ENCODE measurements at regions not wholly inside any gene's neighbourhood (a gene's known extent, or its start where the extent isn't known, plus 50 kb on each side); places are given as distances from the start of the nearest gene placed in this dataset.

- DNase-seq (ENCODE audit: low read depth, low spot score) = no peak
Observed at GRCh38 chr15:70556151-70556741, 207.1 kb downstream of the UACA start.

- no peak for DNase-seq (ENCODE audit: low read depth, low spot score)
Observed at GRCh38 chr15:70555713-70556112, 207.6 kb downstream of the UACA start.

GRCh38 chr15:70547846-70548487 is 215.4 kb downstream of the UACA start:
- no peak for DNase-seq (ENCODE audit: low read depth, low spot score)

GRCh38 chr15:70545526-70545925 is 217.8 kb downstream of the UACA start:
- no peak for DNase-seq (ENCODE audit: low read depth, low spot score)

- peak; percentile 31 for DNase-seq (ENCODE audit: low read depth, low spot score)
Observed at GRCh38 chr15:70541511-70541910, 221.8 kb downstream of the UACA start.

- DNase-seq (ENCODE audit: low read depth, low spot score) = no peak
Observed at GRCh38 chr15:70539912-70540530, 223.3 kb downstream of the UACA start.

- no peak for DNase-seq (ENCODE audit: low read depth, low spot score)
Observed at GRCh38 chr15:70539409-70539808, 223.9 kb downstream of the UACA start.

GRCh38 chr15:70538278-70538677 is 225.1 kb downstream of the UACA start:
- no peak for DNase-seq (ENCODE audit: low read depth, low spot score)

- DNase-seq (ENCODE audit: low read depth, low spot score) = no peak
Observed at GRCh38 chr15:70535955-70536338, 227.4 kb downstream of the UACA start.

- no peak for DNase-seq (ENCODE audit: low read depth, low spot score)
Observed at GRCh38 chr15:70535071-70535954, 228.0 kb downstream of the UACA start.

- no peak for DNase-seq (ENCODE audit: low read depth, low spot score)
Observed at GRCh38 chr15:70533931-70534742, 229.2 kb downstream of the UACA start.

- no peak for DNase-seq (ENCODE audit: low read depth, low spot score)
Observed at GRCh38 chr15:70532531-70533186, 230.7 kb downstream of the UACA start.

GRCh38 chr15:70531576-70531975 is 231.8 kb downstream of the UACA start:
- peak; percentile 0 for DNase-seq (ENCODE audit: low read depth, low spot score)

GRCh38 chr15:70530906-70531305 is 232.5 kb downstream of the UACA start:
- peak; percentile 0 for DNase-seq (ENCODE audit: low read depth, low spot score)

GRCh38 chr15:70530503-70530902 is 232.9 kb downstream of the UACA start:
- no peak for DNase-seq (ENCODE audit: low read depth, low spot score)

- no peak for DNase-seq (ENCODE audit: low read depth, low spot score)
Observed at GRCh38 chr15:70530017-70530499, 233.3 kb downstream of the UACA start.

GRCh38 chr15:70528816-70529215 is 234.5 kb downstream of the UACA start:
- DNase-seq (ENCODE audit: low read depth, low spot score) = no peak

GRCh38 chr15:70528270-70528706 is 235.1 kb downstream of the UACA start:
- DNase-seq (ENCODE audit: low read depth, low spot score) = peak; percentile 62

- no peak for DNase-seq (ENCODE audit: low read depth, low spot score)
Observed at GRCh38 chr15:70526974-70527325, 236.4 kb downstream of the UACA start.

- DNase-seq (ENCODE audit: low read depth, low spot score) = peak; percentile 46
Observed at GRCh38 chr15:70526221-70526973, 237.0 kb downstream of the UACA start.
